WTC11 (cell line): ENCODE measurements at regions not wholly inside any gene's neighbourhood (a gene's known extent, or its start where the extent isn't known, plus 50 kb on each side); places are given as distances from the start of the nearest gene placed in this dataset.

Experiments used
- MXD4 ChIP-seq: fragments of 250-450 bp; sonication (Bioruptor Pico); IDR thresholded peaks from 2 replicates; pipeline ENCODE4 v1.8.0; 2021; ENCODE audit warnings: mild to moderate bottlenecking, moderate library complexity, borderline replicate concordance
- TF ChIP-seq, protein P1 (sequence below): fragments of 250-450 bp; sonication (Bioruptor Pico); IDR thresholded peaks from 2 replicates; pipeline ENCODE4 v1.9.0; 2021; ENCODE audit warnings: mild to moderate bottlenecking
- TF ChIP-seq, protein P2 (sequence below): fragments of 200-600 bp; IDR thresholded peaks from 2 replicates; pipeline ENCODE4 v1.8.0; 2022; ENCODE audit warnings: antibody characterized with exemption

DNA sequence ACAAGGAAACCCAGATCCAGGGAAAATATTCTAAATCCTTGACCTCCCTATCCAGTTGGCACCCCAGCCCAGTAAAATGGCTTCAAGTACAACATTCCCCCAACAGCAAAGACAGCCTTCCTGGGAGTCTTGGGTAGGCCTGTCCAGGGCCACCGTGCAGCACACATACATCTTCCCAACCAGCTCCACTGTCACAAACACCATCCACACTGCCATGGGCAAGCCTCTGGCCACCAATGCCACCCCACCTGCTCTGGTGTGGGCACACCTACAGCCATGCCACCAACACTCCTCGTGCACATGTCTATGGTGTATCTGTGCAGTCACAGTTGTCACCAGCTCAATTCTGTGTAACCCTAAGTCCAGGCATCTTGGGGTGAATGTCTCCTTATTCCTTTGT, 193.2 kb downstream of the DAD1 start:
- no peak for TF ChIP-seq MXD4
- TF ChIP-seq, protein P1, sequence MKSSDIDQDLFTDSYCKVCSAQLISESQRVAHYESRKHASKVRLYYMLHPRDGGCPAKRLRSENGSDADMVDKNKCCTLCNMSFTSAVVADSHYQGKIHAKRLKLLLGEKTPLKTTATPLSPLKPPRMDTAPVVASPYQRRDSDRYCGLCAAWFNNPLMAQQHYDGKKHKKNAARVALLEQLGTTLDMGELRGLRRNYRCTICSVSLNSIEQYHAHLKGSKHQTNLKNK (CRISPR knock-in tag), result no peak
- TF ChIP-seq, protein P2, sequence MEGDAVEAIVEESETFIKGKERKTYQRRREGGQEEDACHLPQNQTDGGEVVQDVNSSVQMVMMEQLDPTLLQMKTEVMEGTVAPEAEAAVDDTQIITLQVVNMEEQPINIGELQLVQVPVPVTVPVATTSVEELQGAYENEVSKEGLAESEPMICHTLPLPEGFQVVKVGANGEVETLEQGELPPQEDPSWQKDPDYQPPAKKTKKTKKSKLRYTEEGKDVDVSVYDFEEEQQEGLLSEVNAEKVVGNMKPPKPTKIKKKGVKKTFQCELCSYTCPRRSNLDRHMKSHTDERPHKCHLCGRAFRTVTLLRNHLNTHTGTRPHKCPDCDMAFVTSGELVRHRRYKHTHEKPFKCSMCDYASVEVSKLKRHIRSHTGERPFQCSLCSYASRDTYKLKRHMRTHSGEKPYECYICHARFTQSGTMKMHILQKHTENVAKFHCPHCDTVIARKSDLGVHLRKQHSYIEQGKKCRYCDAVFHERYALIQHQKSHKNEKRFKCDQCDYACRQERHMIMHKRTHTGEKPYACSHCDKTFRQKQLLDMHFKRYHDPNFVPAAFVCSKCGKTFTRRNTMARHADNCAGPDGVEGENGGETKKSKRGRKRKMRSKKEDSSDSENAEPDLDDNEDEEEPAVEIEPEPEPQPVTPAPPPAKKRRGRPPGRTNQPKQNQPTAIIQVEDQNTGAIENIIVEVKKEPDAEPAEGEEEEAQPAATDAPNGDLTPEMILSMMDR, result no peak
